22Rv1 (cell line): ENCODE measurements at regions not wholly inside any gene's neighbourhood (a gene's known extent, or its start where the extent isn't known, plus 50 kb on each side); places are given as distances from the start of the nearest gene placed in this dataset.

ENCODE experiments used
- CTCF ChIP-seq: fragments of 450-650 bp; IDR thresholded peaks from 2 replicates; pipeline ENCODE4 v1.5.1; 2017; ENCODE audit warnings: mild to moderate bottlenecking
- ZFX ChIP-seq: fragments of 450-650 bp; IDR thresholded peaks from 2 replicates; pipeline ENCODE4 v1.6.1; 2017; ENCODE audit warnings: antibody characterized with exemption, borderline replicate concordance

- peak; percentile 71 for TF ChIP-seq CTCF
- no peak for TF ChIP-seq ZFX
These were observed 55.3 kb upstream of the SULT1C3 start for GRCh38 chr2:108184419-108184818.
